ENCODE measurements at regions not wholly inside any gene's neighbourhood (a gene's known extent, or its start where the extent isn't known, plus 50 kb on each side); places are given as distances from the start of the nearest gene placed in this dataset.
"Not testable (repeated sequence)": the region's sequence is repeated elsewhere in the genome, so short reads cannot be mapped to it uniquely, and the experiment has no call there.

DNA sequence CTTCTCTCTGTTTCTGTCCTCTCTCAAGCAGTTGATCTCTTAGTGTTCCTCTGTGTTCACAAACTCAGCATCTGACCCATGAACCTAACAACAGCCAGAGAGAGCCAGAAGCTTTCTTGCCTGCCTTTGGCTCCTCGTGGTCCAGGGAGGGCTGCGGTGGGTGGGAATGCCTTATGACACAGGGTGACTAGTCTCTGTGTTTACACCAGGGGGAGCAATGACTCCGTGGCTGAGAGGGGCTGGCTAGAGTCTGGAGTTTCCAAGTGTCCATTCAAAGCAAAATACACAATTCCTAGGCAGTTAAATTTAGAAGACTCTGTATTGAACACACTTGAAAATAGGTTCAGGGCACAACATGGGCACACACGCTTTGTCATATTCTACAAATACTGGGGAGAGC, 370.0 kb upstream of the FRG2C start:
- no peak for DNase-seq (ENCODE audit: low read depth)
- TF ChIP-seq, protein P1, sequence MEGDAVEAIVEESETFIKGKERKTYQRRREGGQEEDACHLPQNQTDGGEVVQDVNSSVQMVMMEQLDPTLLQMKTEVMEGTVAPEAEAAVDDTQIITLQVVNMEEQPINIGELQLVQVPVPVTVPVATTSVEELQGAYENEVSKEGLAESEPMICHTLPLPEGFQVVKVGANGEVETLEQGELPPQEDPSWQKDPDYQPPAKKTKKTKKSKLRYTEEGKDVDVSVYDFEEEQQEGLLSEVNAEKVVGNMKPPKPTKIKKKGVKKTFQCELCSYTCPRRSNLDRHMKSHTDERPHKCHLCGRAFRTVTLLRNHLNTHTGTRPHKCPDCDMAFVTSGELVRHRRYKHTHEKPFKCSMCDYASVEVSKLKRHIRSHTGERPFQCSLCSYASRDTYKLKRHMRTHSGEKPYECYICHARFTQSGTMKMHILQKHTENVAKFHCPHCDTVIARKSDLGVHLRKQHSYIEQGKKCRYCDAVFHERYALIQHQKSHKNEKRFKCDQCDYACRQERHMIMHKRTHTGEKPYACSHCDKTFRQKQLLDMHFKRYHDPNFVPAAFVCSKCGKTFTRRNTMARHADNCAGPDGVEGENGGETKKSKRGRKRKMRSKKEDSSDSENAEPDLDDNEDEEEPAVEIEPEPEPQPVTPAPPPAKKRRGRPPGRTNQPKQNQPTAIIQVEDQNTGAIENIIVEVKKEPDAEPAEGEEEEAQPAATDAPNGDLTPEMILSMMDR (IDR thresholded peaks at IDR 0.05; ENCODE audit: control insufficient read depth, extremely low read depth, insufficient read depth): peak; percentile 63
- no peak overlapping the region for H3K4me3 ChIP-seq (ENCODE audit: low read depth, low read length)

DNA sequence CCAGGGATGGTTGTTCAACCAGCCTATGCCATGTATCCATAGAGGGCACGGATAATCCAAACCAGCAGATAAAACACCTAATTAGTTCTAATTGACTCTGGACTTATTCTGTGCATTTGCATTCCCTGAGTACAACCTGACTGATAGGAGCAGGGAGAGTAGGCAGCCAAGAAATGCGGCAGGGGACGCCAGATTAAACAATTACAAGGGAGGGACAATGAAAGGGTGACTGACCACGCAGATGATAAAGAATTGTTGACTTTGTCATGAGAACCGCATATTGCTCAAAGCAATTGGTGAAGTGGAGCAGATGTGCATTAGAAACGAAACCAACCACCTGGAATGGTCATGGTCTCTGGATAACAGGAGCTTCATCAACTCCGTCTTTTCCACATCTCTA, 369.1 kb upstream of the FRG2C start:
- no peak for DNase-seq (ENCODE audit: low read depth)
- H3K4me3 ChIP-seq (ENCODE audit: low read depth, low read length): no peak overlapping the region
- TF ChIP-seq, protein P1 (IDR thresholded peaks at IDR 0.05; ENCODE audit: control insufficient read depth, extremely low read depth, insufficient read depth): peak; percentile 22; the same call in 1 of the 2 replicates

DNA sequence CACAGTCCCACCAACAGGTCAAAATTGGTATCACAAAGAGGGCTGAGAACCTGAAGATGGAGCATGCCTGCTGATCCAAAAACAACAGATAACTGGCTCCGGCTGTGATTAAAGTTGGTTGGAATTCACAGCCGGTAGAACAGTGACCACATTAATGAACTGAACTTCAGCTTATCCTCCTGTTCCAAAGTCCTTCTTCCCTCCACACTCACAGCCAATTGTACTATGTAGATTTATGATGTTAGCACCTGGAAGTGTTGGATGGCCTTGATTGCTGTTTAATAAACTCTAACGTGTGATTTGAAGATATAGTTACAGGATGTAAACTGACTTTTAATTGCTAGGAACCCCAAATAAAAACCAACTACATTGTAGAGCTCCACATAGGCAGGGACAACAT, 367.3 kb upstream of the FRG2C start:
- no peak for DNase-seq (ENCODE audit: low read depth)
- H3K4me3 ChIP-seq (ENCODE audit: low read depth, low read length): no peak overlapping the region
- TF ChIP-seq, protein P1 (IDR thresholded peaks at IDR 0.05; ENCODE audit: control insufficient read depth, extremely low read depth, insufficient read depth): no peak

DNA sequence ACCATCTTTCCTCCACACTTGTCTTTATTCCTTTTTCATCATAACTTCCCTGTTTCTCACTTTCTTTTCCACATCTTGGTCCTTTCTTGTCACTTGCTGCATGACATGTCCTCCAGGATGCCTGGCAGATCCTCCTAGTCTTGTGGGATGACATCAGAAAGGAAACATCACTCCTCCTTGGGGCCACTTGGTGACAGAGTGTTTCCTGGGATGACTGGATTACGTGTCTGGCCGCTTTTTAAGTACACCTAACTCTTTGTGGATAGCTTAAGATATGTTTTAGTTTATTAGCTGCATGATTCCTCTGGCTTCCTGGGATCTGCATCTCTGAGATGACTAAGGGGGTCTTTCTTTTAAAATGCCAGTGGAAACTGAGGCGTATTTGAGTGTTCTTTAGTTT, 363.5 kb upstream of the FRG2C start:
- no peak overlapping the region for H3K4me3 ChIP-seq (ENCODE audit: low read depth, low read length)
- TF ChIP-seq, protein P1 (IDR thresholded peaks at IDR 0.05; ENCODE audit: control insufficient read depth, extremely low read depth, insufficient read depth): no peak
- no peak for DNase-seq (ENCODE audit: low read depth)

DNA sequence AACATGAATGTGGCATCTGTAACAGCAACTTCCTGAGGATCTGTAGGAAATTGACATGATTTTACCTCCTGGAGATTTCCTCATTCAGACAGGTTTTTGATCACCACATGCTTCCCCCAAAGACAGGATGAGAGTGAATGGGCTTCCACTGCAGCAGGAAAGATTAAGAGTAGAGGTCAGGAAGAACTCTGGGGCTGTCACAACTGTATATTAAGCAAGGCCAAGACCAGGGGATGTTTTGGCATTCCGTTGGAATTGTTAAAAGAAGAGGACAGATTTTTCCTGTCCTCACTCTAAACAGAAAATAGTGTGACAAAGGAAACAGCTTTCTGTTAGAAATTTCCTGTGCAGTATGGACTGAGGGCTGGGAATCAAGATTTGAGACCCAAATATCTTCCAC, 363.1 kb upstream of the FRG2C start:
- not testable (repeated sequence) for DNase-seq (ENCODE audit: low read depth); H3K4me3 ChIP-seq (ENCODE audit: low read depth, low read length)

DNA sequence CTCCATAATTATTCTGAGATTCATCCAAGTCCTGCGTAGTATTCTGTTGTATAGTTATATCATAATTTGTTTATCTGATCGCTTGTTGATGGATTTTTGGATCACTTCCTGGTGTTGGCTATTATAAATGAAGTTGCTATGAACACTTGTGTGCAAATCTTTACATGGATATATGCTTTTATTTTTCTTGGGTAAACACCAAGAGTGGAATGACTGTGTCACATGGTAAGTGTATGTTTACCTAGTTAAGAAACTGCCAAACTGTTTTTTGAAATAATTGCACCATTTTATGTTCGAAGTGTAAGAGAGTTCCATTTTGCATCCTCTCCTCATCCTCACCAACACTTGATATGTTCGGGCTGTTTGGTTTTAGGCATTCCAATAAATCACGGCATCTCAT, 360.4 kb upstream of the FRG2C start:
- TF ChIP-seq, protein P1 (IDR thresholded peaks at IDR 0.05; ENCODE audit: control insufficient read depth, extremely low read depth, insufficient read depth): no peak
- no peak overlapping the region for H3K4me3 ChIP-seq (ENCODE audit: low read depth, low read length)
- peak; percentile 67 for DNase-seq (ENCODE audit: low read depth)

DNA sequence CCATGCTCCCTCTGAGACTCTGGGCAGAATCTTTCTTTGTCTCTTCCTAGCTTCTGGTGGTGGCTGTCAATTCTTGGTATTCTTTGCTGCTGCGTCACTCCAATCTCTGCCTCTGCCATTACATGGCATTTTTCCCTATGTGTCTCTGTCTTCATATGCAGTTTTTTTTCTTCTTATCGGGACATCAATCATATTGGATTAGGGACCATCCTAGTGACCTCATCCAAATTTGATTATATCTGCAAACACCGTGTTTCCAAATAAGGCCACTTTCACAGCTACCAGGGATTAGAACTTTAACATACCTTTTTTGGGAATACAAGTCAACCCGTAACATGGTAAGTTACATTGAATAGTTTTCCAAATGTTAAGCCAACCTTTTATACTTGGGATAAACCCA, 358.2 kb upstream of the FRG2C start:
- no peak overlapping the region for H3K4me3 ChIP-seq (ENCODE audit: low read depth, low read length)
- no peak for DNase-seq (ENCODE audit: low read depth)
- TF ChIP-seq, protein P1 (IDR thresholded peaks at IDR 0.05; ENCODE audit: control insufficient read depth, extremely low read depth, insufficient read depth): no peak

DNA sequence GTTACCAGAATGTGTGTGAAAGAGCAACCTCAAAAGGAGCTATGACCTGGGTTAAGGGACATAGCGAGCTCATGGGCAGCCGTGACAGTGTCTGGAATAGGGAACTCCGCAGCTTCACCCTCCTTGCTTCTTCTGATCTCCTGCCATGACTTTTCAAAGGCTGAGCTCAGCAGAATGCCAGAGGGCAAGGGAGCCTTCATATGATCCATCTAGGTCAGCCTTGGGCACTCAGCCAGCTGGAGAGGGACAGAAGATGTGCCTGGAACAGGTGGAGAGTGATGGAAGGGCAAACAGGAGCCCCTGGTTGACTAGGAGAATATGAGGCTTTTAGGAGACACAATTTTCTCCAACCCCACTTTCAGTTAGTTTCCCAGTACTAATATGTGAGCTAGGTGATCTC, 352.8 kb upstream of the FRG2C start:
- H3K4me3 ChIP-seq (ENCODE audit: low read depth, low read length); DNase-seq (ENCODE audit: low read depth): not testable (repeated sequence)

DNA sequence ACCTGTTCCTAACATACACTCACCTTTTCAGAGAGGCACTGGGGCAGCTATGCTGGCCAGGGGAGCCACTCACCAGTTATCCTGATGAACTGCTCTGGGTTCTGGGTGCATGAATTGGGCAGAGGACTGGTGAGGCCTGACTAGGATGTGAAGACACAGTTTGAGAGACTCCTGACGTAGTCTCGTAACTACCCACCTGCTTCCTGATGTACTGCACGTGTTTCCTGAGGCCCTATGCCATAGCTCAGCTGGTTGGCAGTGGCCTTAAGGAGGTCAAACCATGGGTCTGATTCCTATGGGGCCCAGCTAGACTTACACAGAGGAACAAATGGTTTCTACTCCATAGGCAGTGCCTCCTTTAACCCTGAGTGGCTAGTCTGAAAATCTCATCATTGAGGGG, 351.7 kb upstream of the FRG2C start:
- DNase-seq (ENCODE audit: low read depth); H3K4me3 ChIP-seq (ENCODE audit: low read depth, low read length): not testable (repeated sequence)

DNA sequence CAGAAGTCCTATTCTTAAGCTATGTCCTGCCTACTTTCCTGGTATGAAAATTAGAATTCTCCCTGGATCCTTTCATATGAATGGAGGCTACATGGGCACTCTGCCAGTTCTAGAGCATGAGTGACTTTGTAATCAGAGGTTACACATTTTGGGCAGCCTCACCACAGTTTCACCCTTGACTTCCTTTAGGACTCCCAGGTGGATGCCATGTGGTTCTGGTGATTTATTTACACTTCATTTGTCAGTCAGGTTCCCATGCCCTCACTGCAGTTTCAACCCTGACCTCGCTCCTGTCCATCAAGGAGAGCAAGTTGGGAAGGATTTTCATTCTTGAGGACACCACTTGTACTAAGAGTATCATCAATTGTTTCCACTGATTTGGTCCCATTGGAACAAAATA, 344.4 kb upstream of the FRG2C start:
- not testable (repeated sequence) for H3K4me3 ChIP-seq (ENCODE audit: low read depth, low read length); DNase-seq (ENCODE audit: low read depth)

Measured in LNCaP clone FGC (cell line).